ENCODE measurements at regions not wholly inside any gene's neighbourhood (a gene's known extent, or its start where the extent isn't known, plus 50 kb on each side); places are given as distances from the start of the nearest gene placed in this dataset.
A peak's percentile ranks its signal among the peaks of the same experiment; 100 is the strongest.

DNA sequence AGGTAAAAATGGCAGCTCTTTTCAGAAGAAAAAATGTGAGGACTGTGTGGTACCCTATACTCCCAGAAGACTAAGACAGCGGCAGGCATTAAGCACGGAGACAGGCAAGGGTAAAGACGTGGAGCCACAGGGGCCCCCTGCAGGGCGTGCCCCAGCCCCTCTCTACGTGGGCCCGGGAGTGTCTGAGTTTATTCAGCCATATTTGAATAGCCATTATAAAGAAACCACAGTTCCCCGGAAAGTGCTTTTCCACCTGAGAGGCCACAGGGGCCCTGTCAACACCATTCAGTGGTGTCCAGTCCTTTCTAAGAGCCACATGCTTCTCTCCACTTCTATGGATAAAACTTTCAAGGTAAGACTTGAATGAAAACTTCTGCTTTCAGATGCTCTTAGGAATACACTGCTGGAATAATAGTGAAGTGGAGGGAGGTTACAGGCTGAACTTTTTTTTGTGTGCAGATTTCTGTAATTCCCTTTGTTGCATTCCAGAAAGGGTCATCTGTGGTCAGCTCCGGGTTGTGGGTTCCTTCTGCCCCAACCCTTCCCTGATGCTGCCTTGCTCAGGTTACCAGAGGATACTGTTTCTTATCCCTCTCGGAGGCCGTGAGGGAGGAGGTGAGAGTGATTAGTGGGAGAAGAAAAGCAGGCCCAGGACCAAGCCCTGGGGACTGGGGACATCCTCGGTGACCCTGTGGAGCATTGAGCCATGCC, 58.4 kb downstream of the SLC25A47 start:
- no peak for DNase-seq

DNA sequence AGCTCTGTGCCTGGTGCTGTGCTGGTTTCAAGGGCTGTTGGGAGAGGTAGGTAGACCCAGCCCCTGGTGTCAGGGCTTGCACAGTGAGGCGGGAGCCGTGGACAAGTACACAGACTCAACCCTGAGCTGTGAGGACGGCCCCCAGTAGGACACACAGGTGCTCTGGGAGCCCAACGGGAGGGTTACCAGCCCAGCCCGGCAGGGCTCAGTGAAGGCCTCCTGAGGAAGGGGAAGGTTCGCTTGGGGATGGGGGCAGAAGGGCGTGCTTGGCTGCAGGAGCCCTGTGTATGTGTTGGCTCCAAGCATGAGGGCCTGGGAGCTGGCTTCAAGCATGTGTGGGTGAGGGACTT, 58.9 kb downstream of the SLC25A47 start:
- peak; percentile 48 for DNase-seq

DNA sequence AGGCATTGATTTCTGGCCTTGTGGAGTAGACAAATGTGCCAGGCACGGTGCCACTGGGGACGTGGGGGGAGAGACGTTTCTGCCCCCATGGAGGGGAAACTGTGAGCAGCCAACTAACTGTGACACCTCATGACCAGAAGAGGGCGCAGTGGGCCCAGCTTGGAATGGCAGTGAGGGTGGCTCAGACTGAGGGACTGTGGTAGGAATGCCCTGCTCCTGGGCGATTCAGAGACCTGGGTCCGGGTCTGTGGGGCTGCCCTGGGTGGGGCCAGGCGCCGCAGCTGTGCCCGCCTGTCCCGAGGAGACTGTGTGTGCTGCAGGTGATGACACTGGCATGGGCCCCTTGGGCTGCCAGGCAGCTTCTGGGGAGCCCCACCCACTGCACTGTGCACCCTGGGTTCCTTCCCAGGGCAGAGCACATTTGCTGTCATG, 60.6 kb downstream of the SLC25A47 start:
- DNase-seq, result peak; percentile 83

DNA sequence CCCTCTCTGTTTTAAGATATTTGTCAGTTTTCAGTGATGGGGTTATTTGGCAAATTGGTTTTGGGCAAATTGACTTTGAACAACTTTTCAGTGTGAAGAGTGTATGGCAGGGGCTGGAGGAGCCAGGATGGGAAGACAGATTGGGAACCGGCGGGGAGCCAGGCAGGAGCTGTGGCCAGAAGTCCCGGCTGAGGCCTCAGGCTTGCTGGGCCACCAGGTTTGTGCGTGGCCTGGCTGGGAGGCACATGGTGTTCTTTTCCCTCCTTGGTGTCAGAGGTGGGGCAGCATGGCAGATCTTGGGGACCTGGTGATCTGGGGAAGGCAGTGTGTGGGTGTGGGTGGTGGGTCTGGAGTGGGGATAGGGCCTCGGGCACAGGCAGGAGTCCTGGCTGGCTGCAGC, 61.1 kb downstream of the SLC25A47 start:
- no peak for DNase-seq

DNA sequence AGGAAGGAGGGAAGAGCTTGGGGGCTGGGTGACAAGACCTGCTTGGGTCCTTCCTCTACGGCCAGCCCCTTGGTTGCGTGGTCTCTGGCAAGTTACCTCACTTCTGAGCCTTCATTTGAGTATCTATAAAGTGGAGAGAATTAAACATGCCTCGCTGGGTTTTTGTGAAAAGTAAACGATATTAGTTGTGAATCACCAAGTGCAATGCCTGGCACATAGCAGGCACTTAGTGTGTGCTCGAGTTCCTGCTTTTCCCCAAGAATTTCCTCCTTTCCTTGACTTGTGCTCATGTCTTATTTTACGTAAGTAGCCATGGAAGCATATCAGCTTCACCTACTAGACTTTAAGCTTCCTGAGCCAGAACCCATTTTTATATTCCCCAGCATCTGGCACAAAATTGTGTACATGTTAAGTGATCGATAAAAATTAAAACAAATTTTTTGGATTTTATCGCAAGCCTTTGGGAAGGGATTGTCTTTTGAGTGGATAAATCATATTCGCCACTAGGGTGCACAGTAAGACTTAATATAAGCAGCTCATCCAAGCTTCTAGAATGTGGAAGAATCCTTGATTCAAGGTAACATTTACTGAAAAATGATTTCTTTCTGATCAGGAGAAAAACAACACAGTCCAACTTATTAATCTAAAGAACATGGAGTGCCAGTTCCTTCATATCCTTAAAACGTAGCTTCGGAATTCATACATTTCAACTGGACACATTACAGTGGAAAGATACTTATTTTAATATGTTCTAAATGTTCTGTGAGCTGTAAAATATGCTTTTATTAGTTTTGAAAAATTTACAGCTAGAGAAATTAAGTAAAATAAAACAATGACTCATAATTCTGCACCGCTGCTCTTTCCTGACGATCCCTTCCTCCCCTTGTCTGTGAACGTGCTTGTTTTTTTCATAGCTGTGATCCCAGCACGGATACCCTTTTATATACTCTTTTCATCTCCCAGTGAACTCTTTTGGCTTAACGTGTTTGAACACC, 62.0 kb downstream of the SLC25A47 start:
- no peak for DNase-seq

DNA sequence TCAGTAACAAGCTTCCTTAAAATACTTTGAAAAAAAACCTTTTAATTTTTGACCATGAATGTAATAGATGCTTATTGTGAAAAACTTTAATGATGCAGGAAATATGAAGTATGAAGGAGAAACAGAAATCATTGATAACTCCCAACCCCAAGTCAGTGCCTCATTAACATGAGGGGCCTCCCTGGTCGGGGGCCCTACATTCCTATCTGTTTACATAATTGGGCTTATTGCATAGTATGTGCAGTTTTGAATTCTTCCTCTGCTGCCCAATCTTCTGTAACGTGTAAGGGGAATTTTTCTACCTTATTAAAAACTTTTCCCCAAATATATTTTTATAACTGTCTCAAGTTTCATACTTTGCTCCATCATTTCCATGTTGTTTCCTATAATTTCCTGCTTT, 63.0 kb downstream of the SLC25A47 start:
- DNase-seq, result no peak

DNA sequence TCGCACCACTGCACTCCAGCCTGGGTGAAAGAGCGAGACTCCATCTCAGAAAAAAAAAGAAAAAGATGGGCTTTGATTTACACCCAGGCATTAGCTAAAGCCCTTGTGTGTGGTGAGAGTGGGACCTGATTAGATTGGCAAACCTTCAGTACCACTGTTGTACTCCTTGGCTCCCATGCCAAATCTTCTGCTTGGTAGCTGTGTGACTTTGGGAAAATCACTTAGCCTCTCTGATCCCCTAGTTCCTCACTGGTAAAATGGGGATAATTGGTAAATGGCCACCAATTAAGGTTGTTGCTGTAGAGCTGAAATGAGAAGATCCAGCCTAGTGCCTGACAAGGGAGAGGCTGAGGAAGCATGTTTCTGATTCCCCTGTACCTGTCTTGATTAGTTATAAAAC, 63.7 kb downstream of the SLC25A47 start:
- DNase-seq, result no peak

DNA sequence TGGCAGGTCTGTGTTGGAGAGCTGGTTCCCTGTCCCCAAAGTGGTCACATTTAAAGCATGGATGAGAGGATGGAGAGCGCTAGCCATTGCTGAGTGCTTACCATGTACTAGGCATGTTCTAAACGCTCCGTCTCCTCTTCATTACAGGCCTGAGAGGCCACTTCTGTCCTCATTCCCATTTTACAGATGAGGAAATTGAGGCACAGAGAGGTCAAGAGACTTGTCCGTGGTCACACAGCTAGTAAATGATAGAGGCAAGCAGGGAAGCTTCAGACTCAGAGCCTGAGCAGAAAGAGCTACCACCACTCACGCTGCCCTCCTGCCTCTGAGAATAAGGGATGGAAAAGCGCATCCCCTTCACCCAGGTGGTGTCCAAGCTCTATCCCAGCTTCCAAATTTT, 64.3 kb downstream of the SLC25A47 start:
- DNase-seq, result no peak

DNA sequence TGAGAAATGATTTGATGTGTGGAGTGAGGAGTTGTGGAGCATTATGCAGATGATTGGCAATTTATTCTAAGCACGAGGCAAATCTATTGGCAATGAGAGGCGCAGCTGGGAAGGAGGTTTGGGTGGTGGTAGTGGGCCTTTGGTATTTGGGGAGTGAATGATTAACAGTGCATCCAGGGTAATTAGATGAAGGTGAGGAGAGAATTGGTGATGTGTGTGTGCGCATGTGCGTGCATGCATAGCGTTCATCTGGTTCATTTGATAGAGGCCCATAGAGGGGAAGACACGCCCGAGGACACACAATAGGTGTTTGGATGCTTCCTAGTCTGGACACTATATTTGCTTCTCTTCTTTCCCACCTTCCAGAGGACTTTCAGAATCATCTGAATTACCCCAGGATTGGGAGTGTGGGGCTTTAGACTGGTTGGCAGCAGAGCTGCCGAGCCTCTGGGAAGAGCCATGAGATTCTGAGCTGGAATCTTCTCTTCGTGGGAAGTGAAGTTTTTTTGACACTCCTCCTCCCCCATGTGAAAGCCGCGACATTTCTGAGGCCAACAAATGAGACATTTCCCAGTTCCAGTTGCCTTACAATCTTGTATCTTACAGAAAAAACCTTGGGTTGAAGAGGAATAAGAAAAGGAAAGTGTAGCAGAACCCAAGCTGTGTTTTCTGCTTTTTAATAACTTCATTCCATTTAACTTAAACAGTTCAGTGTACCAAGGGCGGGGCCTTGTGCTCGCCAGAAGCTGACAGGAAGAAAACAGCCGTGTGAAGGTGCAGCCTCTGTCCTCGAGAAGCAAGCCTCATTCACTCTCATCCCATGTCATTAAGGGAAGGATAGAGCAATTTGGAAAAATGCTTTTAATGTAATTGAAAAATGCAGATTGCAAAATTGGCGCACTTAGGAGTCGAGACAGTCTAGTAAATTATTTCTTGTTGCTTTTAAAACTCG, 65.2 kb downstream of the SLC25A47 start:
- no peak for DNase-seq

DNA sequence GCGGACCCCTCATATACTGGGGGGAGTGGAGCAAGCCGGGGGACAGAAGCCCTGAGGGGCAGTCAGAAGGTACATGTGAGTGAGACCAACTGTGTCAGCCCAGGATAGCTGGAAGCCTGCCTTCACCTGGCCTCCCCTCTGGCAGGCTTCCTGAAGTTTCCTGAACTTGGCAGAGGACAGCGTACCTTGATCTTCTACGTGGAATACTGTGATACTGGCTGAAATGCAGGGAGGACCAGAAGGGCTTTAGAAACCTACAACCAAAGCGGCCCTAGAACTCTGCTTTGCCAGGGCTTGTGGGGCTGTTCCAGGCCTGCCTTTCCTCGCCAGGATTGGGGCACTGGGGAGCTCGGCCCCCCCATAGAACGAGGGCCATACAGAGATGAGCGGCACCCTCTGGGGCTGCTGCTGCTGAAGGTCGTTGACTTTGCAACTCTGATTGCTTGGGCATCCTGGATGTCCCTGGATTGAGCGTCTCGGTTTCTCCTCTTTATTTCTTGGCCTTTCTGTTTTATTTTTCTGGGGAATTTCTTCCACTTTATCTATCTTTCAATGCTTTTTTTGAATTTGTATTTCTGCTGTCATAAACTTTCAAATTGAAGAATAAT, 66.5 kb downstream of the SLC25A47 start:
- no peak for DNase-seq

DNA sequence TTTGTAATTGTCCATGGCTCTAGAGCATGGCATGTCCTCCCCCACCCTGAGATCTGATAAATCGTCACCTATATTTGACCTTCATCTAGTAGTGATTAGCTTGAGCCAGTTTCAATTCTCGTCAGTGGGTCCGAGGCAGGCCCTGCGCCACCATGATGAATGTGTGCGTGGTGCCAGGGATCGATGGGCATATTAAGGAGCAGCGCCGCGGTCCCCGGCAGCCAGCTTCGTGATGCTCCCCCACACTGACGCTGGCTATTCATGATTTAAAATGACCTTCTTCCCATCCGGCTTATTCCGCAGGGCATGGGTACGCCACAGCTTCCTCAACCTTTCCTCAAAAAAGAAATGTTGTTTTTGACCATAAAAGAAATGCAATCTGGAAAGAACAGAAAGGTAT, 68.0 kb downstream of the SLC25A47 start:
- no peak for DNase-seq

DNA sequence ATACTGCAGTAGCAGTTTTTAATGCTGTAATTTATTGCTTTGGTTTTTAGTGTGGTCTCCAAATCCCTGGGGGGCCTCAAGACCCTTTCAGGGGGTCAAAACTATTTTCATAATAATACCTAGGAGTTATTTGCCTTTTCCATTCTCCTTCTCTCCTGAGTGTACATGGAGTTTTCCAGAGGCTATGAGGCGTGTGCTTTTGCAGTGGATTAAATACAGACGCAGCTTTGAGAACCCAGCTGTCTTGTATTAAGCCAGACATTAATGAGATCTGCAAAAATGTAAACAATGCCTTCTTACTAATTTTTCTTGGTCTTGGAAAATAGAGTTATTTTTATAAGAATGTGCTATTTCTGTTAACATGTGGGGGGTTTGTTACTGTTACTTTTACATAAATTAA, 68.6 kb downstream of the SLC25A47 start:
- no peak for DNase-seq

DNA sequence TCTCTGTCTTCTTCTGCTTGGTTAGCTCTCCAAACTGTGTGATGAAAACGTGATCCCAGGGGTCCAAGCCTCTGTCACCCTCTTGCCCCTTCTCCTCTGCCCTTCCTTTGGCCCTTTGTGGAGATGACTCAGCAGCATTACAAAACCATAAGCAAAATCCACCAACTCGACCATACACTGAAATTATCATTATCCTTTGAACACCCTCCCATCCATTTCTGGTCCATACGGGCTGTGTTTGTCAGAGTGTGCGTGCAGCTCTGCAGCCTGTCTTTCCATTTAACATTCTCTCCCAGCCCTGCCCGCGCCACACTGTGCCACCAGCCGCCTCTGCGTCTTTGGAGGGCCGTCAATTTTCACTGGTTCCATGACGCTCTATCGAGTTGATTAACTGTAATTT, 69.2 kb downstream of the SLC25A47 start:
- DNase-seq, result no peak

DNA sequence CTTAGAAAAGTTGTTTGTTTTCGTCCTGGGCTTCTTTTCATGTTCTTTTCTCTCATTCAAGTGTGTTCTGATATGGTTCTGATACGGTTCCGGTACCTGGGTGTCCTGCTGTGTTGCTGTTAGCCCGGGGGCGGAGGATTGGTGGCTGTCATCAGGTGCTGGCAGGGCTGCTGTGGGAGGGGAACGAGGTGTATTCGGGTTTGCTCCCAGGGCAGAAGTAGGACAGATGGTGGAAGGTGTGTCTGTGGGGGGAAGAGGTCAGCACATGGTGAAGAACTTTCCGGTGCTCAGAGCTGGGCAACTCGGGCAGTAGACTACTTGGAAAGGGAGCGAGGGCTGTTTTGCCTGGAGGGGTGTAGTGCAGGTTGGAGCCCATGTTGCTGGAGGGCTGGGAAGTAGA, 70.2 kb downstream of the SLC25A47 start:
- no peak for DNase-seq

DNA sequence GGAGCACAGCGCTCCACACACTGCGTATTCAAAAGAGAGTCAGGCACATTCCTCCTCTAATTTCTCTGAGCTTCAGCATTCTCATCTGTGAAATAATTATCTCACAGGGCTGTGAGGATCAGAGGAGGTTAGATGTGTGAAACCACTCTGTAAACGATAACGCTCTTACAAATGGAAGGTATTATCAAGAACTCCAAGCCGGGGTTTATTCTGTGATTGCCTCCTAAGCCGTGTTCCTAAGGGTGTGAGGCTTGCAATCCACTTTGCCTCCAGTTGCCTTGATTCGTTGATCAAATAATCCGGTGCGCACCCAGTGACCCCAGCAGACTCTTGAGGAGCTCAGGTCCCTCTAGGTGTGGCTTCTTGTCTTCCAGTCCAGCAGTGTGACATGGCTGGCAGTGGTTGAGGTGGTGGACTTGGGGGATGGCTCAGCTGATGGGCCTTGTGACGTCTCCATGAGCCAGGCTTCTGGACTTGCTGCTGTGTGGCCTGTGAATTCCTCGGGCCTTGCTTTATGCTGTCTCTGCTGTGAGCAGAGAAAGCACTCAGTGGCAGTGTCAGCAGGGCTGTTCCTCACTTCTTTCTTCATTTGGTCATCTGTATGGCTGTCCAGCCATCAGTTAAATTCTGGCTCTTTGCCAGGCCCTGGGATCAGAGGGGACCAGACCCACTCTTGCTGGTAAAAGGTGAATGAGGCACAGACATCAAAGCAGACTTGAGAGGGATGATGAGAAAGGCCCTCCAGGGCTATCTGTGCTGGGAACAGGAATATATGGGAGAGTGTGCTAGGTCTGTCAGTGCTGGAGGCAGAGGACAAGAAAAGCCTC, 71.0 kb downstream of the SLC25A47 start:
- DNase-seq, result no peak

DNA sequence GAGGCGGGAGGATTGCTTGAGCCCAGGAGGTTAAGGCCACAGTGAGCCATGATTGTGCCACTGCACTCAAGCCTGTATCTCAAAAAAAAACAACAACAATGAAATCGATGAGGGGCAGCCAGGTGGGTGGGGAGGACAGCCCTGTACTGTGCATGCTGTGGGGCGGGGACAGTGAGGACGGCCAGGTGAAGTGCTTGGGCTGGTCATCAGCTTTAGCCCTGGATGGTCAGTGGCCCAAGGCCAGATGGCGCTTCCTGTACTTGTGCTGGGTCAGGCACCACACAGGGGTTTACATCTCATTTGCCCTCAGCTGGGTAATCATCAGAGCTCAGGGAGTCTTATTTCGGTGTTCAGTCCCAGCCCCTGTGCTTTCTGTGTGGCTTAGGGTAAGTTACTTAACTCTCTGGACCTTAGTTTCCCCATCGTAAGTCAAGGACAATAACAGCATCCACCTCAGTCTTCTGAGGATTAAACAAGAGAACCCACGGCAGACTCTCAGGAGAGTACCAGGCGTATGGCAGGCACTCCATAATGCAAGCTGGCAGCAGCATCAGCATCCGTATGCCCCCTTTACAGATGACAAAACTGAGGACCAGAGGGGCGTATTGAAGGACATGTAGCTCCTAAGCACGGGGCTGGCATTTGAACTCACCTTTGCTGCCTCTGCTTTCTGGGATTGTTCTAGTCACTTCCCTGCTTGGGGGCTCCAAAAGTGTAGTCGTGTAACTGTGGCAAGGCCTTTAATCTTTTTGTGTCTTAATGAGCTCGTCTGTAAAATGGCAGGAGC, 71.9 kb downstream of the SLC25A47 start:
- DNase-seq, result no peak

DNA sequence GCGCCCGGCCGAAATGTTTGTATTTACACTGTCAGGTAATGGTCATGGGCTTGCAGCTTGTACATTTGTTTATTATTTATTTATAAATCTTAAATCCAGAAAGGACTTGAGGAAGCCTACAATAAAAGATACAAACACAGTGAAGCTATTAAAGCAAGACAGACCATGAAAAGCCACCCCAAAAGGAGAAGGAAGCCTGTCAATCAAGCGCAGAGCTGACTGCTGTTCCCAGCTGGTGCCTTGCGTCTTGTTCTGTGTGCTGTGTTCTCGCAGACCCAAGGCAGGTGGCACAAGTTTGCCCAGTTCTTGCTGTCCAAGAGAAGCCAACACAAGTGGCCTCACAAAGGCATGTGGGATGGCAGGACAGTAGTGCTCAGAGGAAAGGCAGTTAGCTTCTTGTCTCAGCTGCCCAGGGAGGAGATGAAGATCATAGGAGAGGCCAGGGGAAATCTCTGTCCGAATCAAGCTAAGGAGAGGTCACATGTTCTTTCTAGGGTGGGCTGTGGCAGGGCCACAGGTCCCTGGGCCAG, 73.2 kb downstream of the SLC25A47 start:
- DNase-seq, result no peak

DNA sequence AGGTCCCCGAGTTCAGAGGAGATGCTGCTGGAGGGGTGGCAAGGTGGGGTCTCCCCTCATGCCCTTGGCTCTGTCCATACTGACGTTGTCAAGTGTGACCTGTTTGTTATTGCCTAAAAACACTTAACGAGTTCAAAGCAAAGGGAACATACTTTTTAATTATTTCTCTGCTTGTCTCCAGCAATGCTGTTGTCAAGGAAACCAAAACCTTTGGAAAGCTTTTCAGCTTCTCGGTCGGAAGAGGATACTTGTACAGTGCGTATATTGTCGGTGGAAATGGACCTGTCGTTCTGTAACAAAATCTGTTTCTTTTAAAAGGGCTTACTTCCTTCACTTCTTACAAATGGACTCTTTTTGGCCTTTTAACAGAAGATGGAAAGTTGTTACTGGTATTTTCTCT, 73.9 kb downstream of the SLC25A47 start:
- DNase-seq, result no peak

DNA sequence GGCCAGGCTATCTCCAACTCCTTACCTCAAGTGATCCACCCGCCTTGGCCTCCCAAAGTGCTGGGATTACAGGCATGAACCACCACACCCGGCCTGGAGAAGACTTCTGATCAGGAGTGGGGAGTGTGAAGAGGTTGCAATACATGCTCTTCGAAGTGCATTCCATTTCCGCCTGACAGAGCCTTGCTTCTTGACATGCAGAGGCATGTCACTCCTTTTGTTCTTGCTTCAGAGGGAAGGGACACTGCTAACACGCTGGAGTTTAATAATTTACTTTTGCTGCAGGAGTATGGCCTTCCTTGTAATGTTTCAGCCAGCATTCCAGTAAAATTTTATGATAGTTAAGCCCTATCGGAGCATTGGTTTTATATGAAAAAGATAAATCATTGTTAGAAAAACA, 74.9 kb downstream of the SLC25A47 start:
- no peak for DNase-seq

DNA sequence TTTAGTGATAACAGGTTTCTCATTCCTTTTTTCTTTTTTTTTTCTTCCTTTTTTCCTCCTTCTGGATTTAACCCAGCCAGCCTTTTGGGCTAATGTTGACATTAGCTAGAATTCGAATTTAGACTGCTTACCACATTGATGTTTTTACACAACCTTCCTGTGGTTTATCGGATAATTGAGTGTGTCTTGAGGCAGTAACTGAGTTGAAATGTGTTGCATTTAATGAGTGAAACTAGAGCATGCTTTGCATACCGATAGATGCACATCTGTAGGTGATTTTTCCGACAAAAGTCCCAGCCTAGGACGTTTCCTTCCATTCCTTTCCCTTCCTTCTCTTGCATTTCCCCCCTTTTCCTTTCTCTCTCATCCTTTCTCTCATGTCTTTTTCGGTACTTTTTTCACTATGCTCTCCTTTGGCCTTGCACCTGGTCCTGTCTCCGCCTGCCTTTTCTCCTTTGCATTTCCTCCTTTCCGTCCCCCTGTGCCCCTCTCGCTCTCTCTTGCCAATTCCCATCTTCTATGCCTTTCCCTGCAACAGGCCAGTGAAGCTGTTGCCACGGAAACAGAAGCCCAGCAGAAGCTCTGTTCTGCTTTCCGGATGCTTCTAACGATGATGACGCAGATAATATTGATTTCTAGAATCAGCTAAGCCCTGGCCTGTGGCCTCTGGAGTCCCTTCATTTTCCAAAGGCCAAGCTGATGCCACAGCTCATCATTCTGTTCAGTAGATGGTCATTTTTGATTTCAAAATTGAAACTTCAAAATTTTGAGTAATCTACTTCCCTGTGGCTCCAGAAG, 76.1 kb downstream of the SLC25A47 start:
- no peak for DNase-seq

Measured in activated CD8-positive, alpha-beta memory T cell treated with anti-CD3 and anti-CD28 coated beads, Interleukin-2, amount 50 U/mL, for 48 hours (primary cell).